ENCODE measurements at regions not wholly inside any gene's neighbourhood (a gene's known extent, or its start where the extent isn't known, plus 50 kb on each side); places are given as distances from the start of the nearest gene placed in this dataset.

GRCh38 chr11:114813189-114813718 lies 134.9 kb downstream of the NXPE2 start:
- Histone ChIP-seq H3K27ac (no peak overlapping the region), H3K4me3 (no peak overlapping the region), H3K9me3 (ENCODE audit: low read depth, low read length) (no peaks in the 10 kb centered on the region), H3K36me3 (ENCODE audit: insufficient read depth, low read length) (no peaks in the 10 kb centered on the region), H3K9ac (ENCODE audit: insufficient read length) (no peak overlapping the region)
- no peak for TF ChIP-seq FOXP2 (optimal IDR thresholded peaks at IDR 0.05; ENCODE audit: control extremely low read depth, extremely low read length, insufficient read depth)
- TF ChIP-seq POLR2AphosphoS5 (IDR thresholded peaks at IDR 0.05; ENCODE audit: borderline replicate concordance, low read depth, low read length): no peak
- no peak for TF ChIP-seq EZH2 (IDR thresholded peaks at IDR 0.05)
- no peak for DNase-seq (ENCODE audit: low read depth, low spot score)

- Histone ChIP-seq H3K36me3 (ENCODE audit: insufficient read depth, low read length) (no peaks in the 10 kb centered on the region), H3K9me3 (ENCODE audit: low read depth, low read length) (no peaks in the 10 kb centered on the region), H3K27ac (no peak overlapping the region), H3K4me3 (no peak overlapping the region), H3K9ac (ENCODE audit: insufficient read length) (no peak overlapping the region)
- DNase-seq (ENCODE audit: low read depth, low spot score): no peak
- no peak for TF ChIP-seq FOXP2 (optimal IDR thresholded peaks at IDR 0.05; ENCODE audit: control extremely low read depth, extremely low read length, insufficient read depth)
- no peak for TF ChIP-seq POLR2AphosphoS5 (IDR thresholded peaks at IDR 0.05; ENCODE audit: borderline replicate concordance, low read depth, low read length)
- TF ChIP-seq EZH2 (IDR thresholded peaks at IDR 0.05): no peak
Observed at GRCh38 chr11:114815176-114815575, 136.8 kb downstream of the NXPE2 start.

- Histone ChIP-seq H3K27ac (no peak overlapping the region), H3K4me3 (no peak overlapping the region), H3K9ac (ENCODE audit: insufficient read length) (no peak overlapping the region), H3K9me3 (ENCODE audit: low read depth, low read length) (no peaks in the 10 kb centered on the region), H3K36me3 (ENCODE audit: insufficient read depth, low read length) (no peaks in the 10 kb centered on the region)
- no peak for TF ChIP-seq FOXP2 (optimal IDR thresholded peaks at IDR 0.05; ENCODE audit: control extremely low read depth, extremely low read length, insufficient read depth)
- TF ChIP-seq EZH2 (IDR thresholded peaks at IDR 0.05): no peak
- TF ChIP-seq POLR2AphosphoS5 (IDR thresholded peaks at IDR 0.05; ENCODE audit: borderline replicate concordance, low read depth, low read length): no peak
- DNase-seq (ENCODE audit: low read depth, low spot score): no peak
Observed at GRCh38 chr11:114815761-114816160, 137.4 kb downstream of the NXPE2 start.

- no peak overlapping the region for H3K9ac ChIP-seq (ENCODE audit: insufficient read length)
- no peaks in the 10 kb centered on the region for H3K36me3 ChIP-seq (ENCODE audit: insufficient read depth, low read length)
- H3K9me3 ChIP-seq (ENCODE audit: low read depth, low read length): no peaks in the 10 kb centered on the region
- H3K27ac ChIP-seq: no peak overlapping the region
- DNase-seq (ENCODE audit: low read depth, low spot score): no peak
- no peak for TF ChIP-seq EZH2 (IDR thresholded peaks at IDR 0.05)
- no peak for TF ChIP-seq FOXP2 (optimal IDR thresholded peaks at IDR 0.05; ENCODE audit: control extremely low read depth, extremely low read length, insufficient read depth)
- TF ChIP-seq POLR2AphosphoS5 (IDR thresholded peaks at IDR 0.05; ENCODE audit: borderline replicate concordance, low read depth, low read length): no peak
- H3K4me3 ChIP-seq: no peak overlapping the region
Observed at GRCh38 chr11:114816791-114817190, 138.5 kb downstream of the NXPE2 start.

- no peak overlapping the region for H3K4me3 ChIP-seq
Observed at GRCh38 chr11:114818382-114818781, 140.1 kb downstream of the NXPE2 start.

GRCh38 chr11:114819028-114819427 lies 140.7 kb downstream of the NXPE2 start:
- H3K9ac ChIP-seq (ENCODE audit: insufficient read length): no peak overlapping the region
- no peak for TF ChIP-seq FOXP2 (optimal IDR thresholded peaks at IDR 0.05; ENCODE audit: control extremely low read depth, extremely low read length, insufficient read depth)
- TF ChIP-seq POLR2AphosphoS5 (IDR thresholded peaks at IDR 0.05; ENCODE audit: borderline replicate concordance, low read depth, low read length): no peak
- TF ChIP-seq EZH2 (IDR thresholded peaks at IDR 0.05): no peak
- no peaks in the 10 kb centered on the region for H3K9me3 ChIP-seq (ENCODE audit: low read depth, low read length)
- DNase-seq (ENCODE audit: low read depth, low spot score): no peak
- H3K27ac ChIP-seq: no peak overlapping the region
- no peak overlapping the region for H3K4me3 ChIP-seq
- no peaks in the 10 kb centered on the region for H3K36me3 ChIP-seq (ENCODE audit: insufficient read depth, low read length)

More at GRCh38 chr11:114818382-114818781, 140.1 kb downstream of the NXPE2 start:
- TF ChIP-seq FOXP2 (optimal IDR thresholded peaks at IDR 0.05; ENCODE audit: control extremely low read depth, extremely low read length, insufficient read depth) (no peak), EZH2 (IDR thresholded peaks at IDR 0.05) (no peak), POLR2AphosphoS5 (IDR thresholded peaks at IDR 0.05; ENCODE audit: borderline replicate concordance, low read depth, low read length) (no peak)
- Histone ChIP-seq H3K9me3 (ENCODE audit: low read depth, low read length) (no peaks in the 10 kb centered on the region), H3K27ac (no peak overlapping the region), H3K9ac (ENCODE audit: insufficient read length) (no peak overlapping the region), H3K36me3 (ENCODE audit: insufficient read depth, low read length) (no peaks in the 10 kb centered on the region)
- DNase-seq (ENCODE audit: low read depth, low spot score): no peak

GRCh38 chr11:114820621-114821020 lies 142.3 kb downstream of the NXPE2 start:
- no peak for DNase-seq (ENCODE audit: low read depth, low spot score)
- TF ChIP-seq EZH2 (IDR thresholded peaks at IDR 0.05) (no peak), POLR2AphosphoS5 (IDR thresholded peaks at IDR 0.05; ENCODE audit: borderline replicate concordance, low read depth, low read length) (no peak), FOXP2 (optimal IDR thresholded peaks at IDR 0.05; ENCODE audit: control extremely low read depth, extremely low read length, insufficient read depth) (no peak)
- H3K9me3 ChIP-seq (ENCODE audit: low read depth, low read length): no peaks in the 10 kb centered on the region
- no peak overlapping the region for H3K4me3 ChIP-seq
- no peak overlapping the region for H3K9ac ChIP-seq (ENCODE audit: insufficient read length)
- no peak overlapping the region for H3K27ac ChIP-seq
- H3K36me3 ChIP-seq (ENCODE audit: insufficient read depth, low read length): no peaks in the 10 kb centered on the region

- H3K9ac ChIP-seq (ENCODE audit: insufficient read length): no peak overlapping the region
- H3K27ac ChIP-seq: no peak overlapping the region
- no peaks in the 10 kb centered on the region for H3K9me3 ChIP-seq (ENCODE audit: low read depth, low read length)
- TF ChIP-seq FOXP2 (optimal IDR thresholded peaks at IDR 0.05; ENCODE audit: control extremely low read depth, extremely low read length, insufficient read depth) (no peak), EZH2 (IDR thresholded peaks at IDR 0.05) (no peak), POLR2AphosphoS5 (IDR thresholded peaks at IDR 0.05; ENCODE audit: borderline replicate concordance, low read depth, low read length) (no peak)
- H3K36me3 ChIP-seq (ENCODE audit: insufficient read depth, low read length): no peaks in the 10 kb centered on the region
- no peak for DNase-seq (ENCODE audit: low read depth, low spot score)
- H3K4me3 ChIP-seq: no peak overlapping the region
Observed at GRCh38 chr11:114821621-114822412, 143.5 kb downstream of the NXPE2 start.
